ENCODE measurements at regions not wholly inside any gene's neighbourhood (a gene's known extent, or its start where the extent isn't known, plus 50 kb on each side); places are given as distances from the start of the nearest gene placed in this dataset.

DNA sequence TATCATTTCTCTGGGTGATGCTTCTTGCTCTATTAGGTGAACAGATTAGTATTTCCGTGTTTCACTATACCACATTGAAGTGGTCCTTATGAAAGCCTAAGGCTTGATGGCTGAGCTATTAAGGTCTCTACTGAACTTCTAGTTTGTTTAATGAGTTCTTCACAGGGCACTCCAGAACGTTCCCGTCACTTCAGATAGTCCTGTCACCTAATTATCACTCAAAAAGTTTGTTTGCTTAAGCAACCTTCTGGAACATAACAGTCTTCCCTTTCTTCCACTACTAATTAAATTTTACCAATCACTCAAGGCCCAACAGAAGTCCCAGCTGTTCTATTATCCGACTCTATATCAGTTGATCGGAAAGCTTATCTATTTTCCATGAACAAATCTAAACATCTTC, 104.6 kb upstream of the ZC3H11B start:
- TF ChIP-seq, protein P1, sequence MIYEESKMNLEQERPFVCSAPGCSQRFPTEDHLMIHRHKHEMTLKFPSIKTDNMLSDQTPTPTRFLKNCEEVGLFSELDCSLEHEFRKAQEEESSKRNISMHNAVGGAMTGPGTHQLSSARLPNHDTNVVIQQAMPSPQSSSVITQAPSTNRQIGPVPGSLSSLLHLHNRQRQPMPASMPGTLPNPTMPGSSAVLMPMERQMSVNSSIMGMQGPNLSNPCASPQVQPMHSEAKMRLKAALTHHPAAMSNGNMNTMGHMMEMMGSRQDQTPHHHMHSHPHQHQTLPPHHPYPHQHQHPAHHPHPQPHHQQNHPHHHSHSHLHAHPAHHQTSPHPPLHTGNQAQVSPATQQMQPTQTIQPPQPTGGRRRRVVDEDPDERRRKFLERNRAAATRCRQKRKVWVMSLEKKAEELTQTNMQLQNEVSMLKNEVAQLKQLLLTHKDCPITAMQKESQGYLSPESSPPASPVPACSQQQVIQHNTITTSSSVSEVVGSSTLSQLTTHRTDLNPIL (CRISPR knock-in tag; IDR thresholded peaks at IDR 0.05; ENCODE audit: low read depth): no peak
- TF ChIP-seq ESRRG (CRISPR knock-in tag; IDR thresholded peaks at IDR 0.05) (no peak), PPARA (CRISPR knock-in tag; IDR thresholded peaks at IDR 0.05; ENCODE audit: borderline replicate concordance) (no peak), TOX (CRISPR knock-in tag; IDR thresholded peaks at IDR 0.05; ENCODE audit: borderline replicate concordance) (no peak), ZFP30 (CRISPR knock-in tag; IDR thresholded peaks at IDR 0.05) (no peak), SNAI2 (CRISPR knock-in tag; IDR thresholded peaks at IDR 0.05) (no peak)
- TF ChIP-seq, protein P2, sequence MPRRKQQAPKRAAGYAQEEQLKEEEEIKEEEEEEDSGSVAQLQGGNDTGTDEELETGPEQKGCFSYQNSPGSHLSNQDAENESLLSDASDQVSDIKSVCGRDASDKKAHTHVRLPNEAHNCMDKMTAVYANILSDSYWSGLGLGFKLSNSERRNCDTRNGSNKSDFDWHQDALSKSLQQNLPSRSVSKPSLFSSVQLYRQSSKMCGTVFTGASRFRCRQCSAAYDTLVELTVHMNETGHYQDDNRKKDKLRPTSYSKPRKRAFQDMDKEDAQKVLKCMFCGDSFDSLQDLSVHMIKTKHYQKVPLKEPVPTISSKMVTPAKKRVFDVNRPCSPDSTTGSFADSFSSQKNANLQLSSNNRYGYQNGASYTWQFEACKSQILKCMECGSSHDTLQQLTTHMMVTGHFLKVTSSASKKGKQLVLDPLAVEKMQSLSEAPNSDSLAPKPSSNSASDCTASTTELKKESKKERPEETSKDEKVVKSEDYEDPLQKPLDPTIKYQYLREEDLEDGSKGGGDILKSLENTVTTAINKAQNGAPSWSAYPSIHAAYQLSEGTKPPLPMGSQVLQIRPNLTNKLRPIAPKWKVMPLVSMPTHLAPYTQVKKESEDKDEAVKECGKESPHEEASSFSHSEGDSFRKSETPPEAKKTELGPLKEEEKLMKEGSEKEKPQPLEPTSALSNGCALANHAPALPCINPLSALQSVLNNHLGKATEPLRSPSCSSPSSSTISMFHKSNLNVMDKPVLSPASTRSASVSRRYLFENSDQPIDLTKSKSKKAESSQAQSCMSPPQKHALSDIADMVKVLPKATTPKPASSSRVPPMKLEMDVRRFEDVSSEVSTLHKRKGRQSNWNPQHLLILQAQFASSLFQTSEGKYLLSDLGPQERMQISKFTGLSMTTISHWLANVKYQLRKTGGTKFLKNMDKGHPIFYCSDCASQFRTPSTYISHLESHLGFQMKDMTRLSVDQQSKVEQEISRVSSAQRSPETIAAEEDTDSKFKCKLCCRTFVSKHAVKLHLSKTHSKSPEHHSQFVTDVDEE (CRISPR knock-in tag; IDR thresholded peaks at IDR 0.05): no peak
- TF ChIP-seq, protein P3, sequence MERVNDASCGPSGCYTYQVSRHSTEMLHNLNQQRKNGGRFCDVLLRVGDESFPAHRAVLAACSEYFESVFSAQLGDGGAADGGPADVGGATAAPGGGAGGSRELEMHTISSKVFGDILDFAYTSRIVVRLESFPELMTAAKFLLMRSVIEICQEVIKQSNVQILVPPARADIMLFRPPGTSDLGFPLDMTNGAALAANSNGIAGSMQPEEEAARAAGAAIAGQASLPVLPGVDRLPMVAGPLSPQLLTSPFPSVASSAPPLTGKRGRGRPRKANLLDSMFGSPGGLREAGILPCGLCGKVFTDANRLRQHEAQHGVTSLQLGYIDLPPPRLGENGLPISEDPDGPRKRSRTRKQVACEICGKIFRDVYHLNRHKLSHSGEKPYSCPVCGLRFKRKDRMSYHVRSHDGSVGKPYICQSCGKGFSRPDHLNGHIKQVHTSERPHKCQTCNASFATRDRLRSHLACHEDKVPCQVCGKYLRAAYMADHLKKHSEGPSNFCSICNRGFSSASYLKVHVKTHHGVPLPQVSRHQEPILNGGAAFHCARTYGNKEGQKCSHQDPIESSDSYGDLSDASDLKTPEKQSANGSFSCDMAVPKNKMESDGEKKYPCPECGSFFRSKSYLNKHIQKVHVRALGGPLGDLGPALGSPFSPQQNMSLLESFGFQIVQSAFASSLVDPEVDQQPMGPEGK (CRISPR knock-in tag; IDR thresholded peaks at IDR 0.05; ENCODE audit: borderline replicate concordance): no peak

Data from SK-N-SH treated with all-trans-retinoic acid at 6 μM for 48 hours (cell line).